GM12878 (cell line): ENCODE measurements at regions not wholly inside any gene's neighbourhood (a gene's known extent, or its start where the extent isn't known, plus 50 kb on each side); places are given as distances from the start of the nearest gene placed in this dataset.

Experiments
- ATAC-seq: fragments of 200-7000 bp; cut with Tn5 transposase; 3 replicates; pipeline ENCODE4 v1.9.1; 2020; ENCODE audit warnings: mild to moderate bottlenecking, moderate library complexity
- BruUV-seq: library from RNA; stranded (reverse); fragments of 400-500 nt; replicated peaks from 2 replicates; lab custom pipeline; 2021; lab: Mats Ljungman, UMichigan
- CTCF ChIA-PET: fragments of 300-600 bp; sonication (Branson Sonifier 250); formaldehyde crosslinking; extraction: SDS; loops from one replicate; lab custom pipeline; 2021; ENCODE audit warnings: inconsistent platforms; lab: Yijun Ruan, JAX
- POLR2A ChIA-PET: fragments of 350-600 bp; formaldehyde crosslinking; extraction: SDS; loops from one replicate; lab custom pipeline; 2021; ENCODE audit warnings: inconsistent platforms; lab: Charles Lee
- RAD21 ChIA-PET: fragments of 300-600 bp; sonication (Branson Sonifier 250); formaldehyde crosslinking; loops from one replicate; lab custom pipeline; 2023; ENCODE audit warnings: antibody characterized with exemption; ENCODE audit not compliant: unreplicated experiment; lab: Charles Lee
- SMC1A ChIA-PET: fragments of 300-600 bp; sonication (Branson Sonifier 250); formaldehyde crosslinking; loops from one replicate; lab custom pipeline; 2023; ENCODE audit not compliant: unreplicated experiment, uncharacterized antibody; lab: Charles Lee
- DNase-seq: peaks from one replicate; pipeline ENCODE4 v3.0.0-alpha.2; 2011; ENCODE audit warnings: low read depth, low spot score
- FAIRE-seq: peaks from 3 replicates; lab custom pipeline; 2011; peaks lifted over from hg19 to GRCh38; lab: Jason Lieb, UNC
- H2AFZ ChIP-seq: 2 replicates; pipeline ENCODE4 v1.6.0; 2011; ENCODE audit warnings: low read depth, low read length, control low read depth; ENCODE audit not compliant: control insufficient read depth
- H3K27ac ChIP-seq: 2 replicates; pipeline ENCODE4 v1.5.1; 2011; ENCODE audit warnings: control low read depth; ENCODE audit not compliant: control insufficient read depth, insufficient read depth
- H3K27me3 ChIP-seq, 2 experiments: replicated peaks in 1 of 2; 2 replicates each; pipeline versions ENCODE4 v1.6.0 to v1.6.1; 2011; ENCODE audit warnings: low read length in 1 of 2; ENCODE audit not compliant: control insufficient read depth in 2 of 2, insufficient read depth in 2 of 2
- H3K36me3 ChIP-seq, 2 experiments: 2 replicates each; pipeline ENCODE4 v1.5.1; 2011; ENCODE audit warnings: low read length in 1 of 2; ENCODE audit not compliant: control insufficient read depth in 2 of 2, insufficient read depth in 2 of 2
- H3K4me1 ChIP-seq: 2 replicates; pipeline ENCODE4 v1.6.1; 2011; ENCODE audit warnings: mild to moderate bottlenecking, low read length, moderate library complexity, mixed read lengths; ENCODE audit not compliant: control insufficient read depth, insufficient read depth
- H3K4me2 ChIP-seq: 2 replicates; pipeline ENCODE4 v1.6.0; 2011; ENCODE audit warnings: control low read depth; ENCODE audit not compliant: control insufficient read depth, insufficient read depth
- H3K4me3 ChIP-seq: fragments of 200-600 bp; sonication (generic); 2 replicates; pipeline ENCODE4 v1.5.1; 2016
- H3K79me2 ChIP-seq: 2 replicates; pipeline ENCODE4 v1.6.0; 2011; ENCODE audit warnings: low read length; ENCODE audit not compliant: control insufficient read depth, insufficient read depth
- H3K9ac ChIP-seq: 2 replicates; pipeline ENCODE4 v1.8.0; 2011; ENCODE audit warnings: low read length, control low read depth, mixed read lengths; ENCODE audit not compliant: control insufficient read depth, insufficient read depth
- H3K9me3 ChIP-seq: replicated peaks from 3 replicates; pipeline ENCODE4 v1.5.1; 2011; ENCODE audit warnings: mild to moderate bottlenecking, low read length; ENCODE audit not compliant: control insufficient read depth, insufficient read depth
- H4K20me1 ChIP-seq: 2 replicates; pipeline ENCODE4 v1.6.0; 2011; ENCODE audit not compliant: control insufficient read depth, insufficient read depth
- BCL3 ChIP-seq: IDR thresholded peaks from 2 replicates; pipeline ENCODE4 v1.6.1; 2011; ENCODE audit warnings: borderline replicate concordance, low read depth, mild to moderate bottlenecking, moderate library complexity, low read length; ENCODE audit not compliant: insufficient read depth, poor library complexity, severe bottlenecking
- CBX3 ChIP-seq: fragments of 200-600 bp; sonication (generic); IDR thresholded peaks from 2 replicates; pipeline ENCODE4 v1.6.1; 2016; ENCODE audit warnings: low read depth, borderline replicate concordance
- CHD4 ChIP-seq: fragments of 200-600 bp; sonication (generic); IDR thresholded peaks from 2 replicates; pipeline ENCODE4 v1.6.1; 2016; ENCODE audit warnings: mild to moderate bottlenecking
- CREB1 ChIP-seq: IDR thresholded peaks from 2 replicates; pipeline ENCODE4 v1.6.1; 2012; ENCODE audit warnings: low read depth, mild to moderate bottlenecking, inconsistent platforms
- ESRRA ChIP-seq: IDR thresholded peaks from 2 replicates; pipeline ENCODE4 v1.6.1; 2012; ENCODE audit warnings: mild to moderate bottlenecking, low read length, improper control_type of control experiment
- IRF3 ChIP-seq: fragments of 450-650 bp; IDR thresholded peaks from 2 replicates; pipeline ENCODE4 v1.6.1; 2014; ENCODE audit warnings: mild to moderate bottlenecking
- MLLT1 ChIP-seq: fragments of 450-650 bp; IDR thresholded peaks from 2 replicates; pipeline ENCODE4 v1.6.1; 2016; ENCODE audit warnings: mild to moderate bottlenecking
- MTA2 ChIP-seq: fragments of 450-650 bp; IDR thresholded peaks from 2 replicates; pipeline ENCODE4 v1.6.1; 2016; ENCODE audit warnings: low read depth, mild to moderate bottlenecking, moderate library complexity
- NFYA ChIP-seq: IDR thresholded peaks from 2 replicates; pipeline ENCODE4 v1.6.1; 2011; ENCODE audit warnings: low read depth, mild to moderate bottlenecking, low read length, improper control_type of control experiment, borderline replicate concordance
- PAX8 ChIP-seq: fragments of 450-650 bp; IDR thresholded peaks from 2 replicates; pipeline ENCODE4 v1.6.1; 2017; ENCODE audit warnings: mild to moderate bottlenecking, moderate library complexity
- SIX5 ChIP-seq: IDR thresholded peaks from 2 replicates; pipeline ENCODE4 v1.6.1; 2011; ENCODE audit warnings: mild to moderate bottlenecking, low read depth, low read length, moderate library complexity; ENCODE audit not compliant: severe bottlenecking
- SUPT20H ChIP-seq: IDR thresholded peaks from 2 replicates; pipeline ENCODE4 v1.6.1; 2011; ENCODE audit warnings: low read depth, mild to moderate bottlenecking, low read length, moderate library complexity, borderline replicate concordance; ENCODE audit not compliant: control insufficient read depth
- USF1 ChIP-seq: IDR thresholded peaks from 2 replicates; pipeline ENCODE4 v1.6.1; 2011; ENCODE audit warnings: borderline replicate concordance, low read depth, mild to moderate bottlenecking, moderate library complexity, mixed read lengths, low read length; ENCODE audit not compliant: insufficient read depth; ENCODE audit errors: extremely low read length
- WGBS: methylation state at CpG from one replicate; pipeline ENCODE4 v1.1.6; 2016; ENCODE audit warnings: low lambda C conversion rate; ENCODE audit not compliant: insufficient replicate concordance, insufficient coverage; ENCODE audit errors: missing lambda C conversion rate; 5-methylcytosine and 5-hydroxymethylcytosine counted together
- in situ Hi-C: fragments of 300-500 bp; cut with MboI; formaldehyde crosslinking; loops from 9 replicates; pipeline ENCODE4 v1.14.3; 2018; ENCODE audit warnings: mixed read lengths
- intact Hi-C: fragments of 100-400 bp; cut with micrococcal nuclease; formaldehyde crosslinking; loops from one replicate; pipeline ENCODE4 v1.14.2; 2022; ENCODE audit not compliant: unreplicated experiment

GRCh38 chr2:238706163-238706562 lies 141.7 kb upstream of the TWIST2 start:
- CTCF ChIA-PET = no interaction called here

More at GRCh38 chr2:238706163-238706562, 141.7 kb upstream of the TWIST2 start:
- H3K79me2 ChIP-seq = no peaks in the 10 kb centered on the region
- H2AFZ ChIP-seq = no peak overlapping the region
- H3K36me3 ChIP-seq = no peaks in the 10 kb centered on the region
- no peak for ATAC-seq
- no peaks in the 10 kb centered on the region for H3K4me1 ChIP-seq
- no peak for TF ChIP-seq MTA2
- no peak for TF ChIP-seq CREB1
- TF ChIP-seq NFYA = no peak
- TF ChIP-seq SIX5 = no peak
- no peak for TF ChIP-seq PAX8
- no peak for TF ChIP-seq ESRRA
- TF ChIP-seq IRF3 = no peak
- no peak for TF ChIP-seq CHD4
- TF ChIP-seq CBX3 = no peak
- no peak for TF ChIP-seq BCL3
- no peak for TF ChIP-seq USF1
- TF ChIP-seq SUPT20H = no peak
- no peak for TF ChIP-seq MLLT1
- TF ChIP-seq, all 136 proteins: peak for 0
- no peaks in the 10 kb centered on the region for H3K27me3 ChIP-seq
- WGBS = 46% methylated on average over 8 of the region's 8 CpGs
- H3K4me2 ChIP-seq = no peak overlapping the region
- in situ Hi-C loops = no loop called here
- RAD21 ChIA-PET = no interaction called here
- no peak overlapping the region for H3K9ac ChIP-seq
- DNase-seq = no peak
- POLR2A ChIA-PET = no interaction called here
- intact Hi-C loops = no loop called here
- no peaks in the 10 kb centered on the region for H4K20me1 ChIP-seq
- BruUV-seq = no TSS peak
- no peaks in the 10 kb centered on the region for H3K9me3 ChIP-seq
- H3K4me3 ChIP-seq = no peak overlapping the region
- FAIRE-seq = no peak
- no peak overlapping the region for H3K27ac ChIP-seq
- SMC1A ChIA-PET = no interaction called here
